Activated CD4-positive, CD25-positive, alpha-beta regulatory T cell treated with anti-CD3 and anti-CD28 coated beads, Interleukin-2, amount 50 U/mL, for 72 hours (primary cell): ENCODE measurements at regions not wholly inside any gene's neighbourhood (a gene's known extent, or its start where the extent isn't known, plus 50 kb on each side); places are given as distances from the start of the nearest gene placed in this dataset.
"Not testable (repeated sequence)": the region's sequence is repeated elsewhere in the genome, so short reads cannot be mapped to it uniquely, and the experiment has no call there.

Source experiments
- DNase-seq: peaks from one replicate; pipeline ENCODE4 v3.0.0; 2021

DNA sequence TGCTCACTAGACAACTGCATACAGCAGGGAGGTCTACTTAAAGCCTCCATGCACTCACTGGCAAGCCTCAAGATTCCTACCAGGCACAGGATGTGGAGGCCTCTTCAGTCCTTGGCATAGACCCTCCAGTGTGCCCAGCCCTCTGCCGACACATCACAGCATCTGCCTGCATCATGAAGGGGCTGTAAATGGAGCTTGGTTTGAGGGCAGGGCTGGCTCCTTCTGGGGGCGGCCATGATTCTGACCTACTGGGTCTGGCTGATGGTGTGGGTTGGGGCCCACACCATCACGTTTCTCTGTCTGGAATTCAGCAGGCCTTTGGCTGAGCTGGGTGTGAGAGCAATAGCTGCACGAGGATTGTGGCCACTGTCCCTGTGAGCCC lies 84.9 kb upstream of the SHB start:
- no peak for DNase-seq

DNA sequence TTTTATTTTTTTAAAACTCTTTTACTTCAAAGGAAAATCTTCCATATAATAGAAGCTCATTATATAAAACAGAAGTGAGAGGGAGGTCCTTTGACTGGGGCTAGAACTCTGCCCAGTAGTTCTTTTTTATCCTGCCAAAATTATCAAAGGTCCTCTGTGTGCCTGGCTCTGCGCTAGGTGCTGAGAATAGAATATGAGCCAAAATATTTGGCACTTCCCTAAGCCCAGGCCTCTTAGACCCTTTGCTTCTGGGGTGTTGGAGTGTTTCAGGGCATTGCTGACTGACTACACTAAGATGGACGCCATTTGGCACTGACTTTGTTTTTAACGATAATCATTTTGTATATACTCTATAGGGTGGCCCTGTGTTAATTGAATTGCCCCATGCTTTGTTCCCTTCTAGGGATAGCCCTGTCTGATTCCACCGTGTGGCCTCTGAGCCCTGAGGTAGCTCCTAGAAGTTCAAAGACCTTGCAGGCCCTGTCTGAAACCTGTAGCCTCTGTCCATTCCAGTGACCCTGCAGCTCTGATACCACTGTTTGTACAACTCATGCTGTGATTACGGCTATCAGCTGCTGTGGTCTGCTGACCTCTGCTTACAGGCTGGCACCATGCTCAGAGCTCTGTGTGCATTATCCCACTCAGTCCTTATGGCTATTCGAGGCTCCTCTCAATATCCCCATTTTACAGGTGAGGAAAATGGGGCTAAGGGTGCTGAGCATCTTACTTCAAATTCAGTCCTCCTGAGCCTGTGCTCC lies 84.3 kb upstream of the SHB start:
- no peak for DNase-seq

DNA sequence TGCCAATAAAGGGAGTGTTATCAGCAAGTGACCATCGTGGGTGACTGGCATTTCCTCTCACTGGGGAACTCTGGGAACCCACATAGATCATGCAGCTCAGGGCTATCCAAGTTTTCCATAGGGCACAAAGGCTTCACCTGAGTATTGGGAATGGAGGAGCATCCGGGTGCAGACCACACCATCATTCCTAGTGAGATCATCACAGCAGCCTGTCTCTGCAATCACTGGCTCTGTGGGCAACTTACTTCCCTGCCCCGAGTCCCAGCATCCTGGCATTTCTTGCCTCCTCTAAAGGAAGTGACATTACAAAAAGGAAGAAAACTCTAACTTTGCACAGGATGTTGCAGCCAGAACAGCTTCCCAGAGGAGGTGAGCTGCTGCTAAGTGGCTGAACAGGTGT lies 80.6 kb upstream of the SHB start:
- DNase-seq: no peak

DNA sequence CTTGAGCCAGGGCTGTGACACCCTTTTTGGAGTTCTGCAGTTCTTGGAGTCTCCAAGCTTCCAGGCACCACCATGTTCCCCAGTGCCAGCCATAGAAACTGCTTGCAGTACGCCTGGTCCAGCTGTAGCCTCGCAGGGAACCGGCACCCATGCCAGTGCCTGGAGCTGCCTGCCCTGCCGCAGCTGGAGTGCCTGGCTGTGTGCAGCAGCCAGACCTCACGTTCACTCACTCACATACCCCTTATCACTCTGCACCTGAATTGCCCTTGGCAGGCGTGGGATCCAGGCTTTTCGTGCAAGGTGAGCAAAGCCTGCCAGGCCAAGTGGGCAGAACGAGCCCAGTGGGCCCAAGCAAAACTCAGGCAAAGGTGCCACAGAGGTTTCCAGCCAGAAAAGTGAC lies 77.8 kb upstream of the SHB start:
- no peak for DNase-seq

DNA sequence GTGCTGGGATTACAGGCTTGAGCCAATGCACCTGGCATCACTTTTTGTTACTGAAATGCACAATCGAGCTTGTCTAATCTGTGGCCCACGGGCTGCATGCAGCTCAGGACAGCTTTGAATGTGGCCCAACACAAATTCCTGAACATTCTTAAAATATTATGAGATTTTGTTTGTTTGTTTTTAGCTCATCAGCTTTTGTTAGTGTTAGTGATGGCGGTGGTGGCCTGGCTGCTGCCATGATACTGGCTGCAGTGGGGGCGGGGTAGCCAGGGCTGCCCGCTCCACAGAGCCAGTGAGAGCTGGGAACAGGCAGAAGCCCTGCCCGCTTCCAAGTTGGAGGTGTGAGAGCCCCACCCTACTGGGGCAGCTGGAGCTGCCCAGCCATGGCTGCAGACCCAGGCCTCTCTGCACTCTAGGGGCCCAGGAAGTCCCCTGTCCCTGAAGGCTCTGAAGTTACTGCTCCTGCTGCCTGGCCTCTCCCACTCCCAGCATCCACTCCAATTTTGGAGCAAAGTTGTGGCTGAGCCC lies 76.6 kb upstream of the SHB start:
- DNase-seq: no peak

DNA sequence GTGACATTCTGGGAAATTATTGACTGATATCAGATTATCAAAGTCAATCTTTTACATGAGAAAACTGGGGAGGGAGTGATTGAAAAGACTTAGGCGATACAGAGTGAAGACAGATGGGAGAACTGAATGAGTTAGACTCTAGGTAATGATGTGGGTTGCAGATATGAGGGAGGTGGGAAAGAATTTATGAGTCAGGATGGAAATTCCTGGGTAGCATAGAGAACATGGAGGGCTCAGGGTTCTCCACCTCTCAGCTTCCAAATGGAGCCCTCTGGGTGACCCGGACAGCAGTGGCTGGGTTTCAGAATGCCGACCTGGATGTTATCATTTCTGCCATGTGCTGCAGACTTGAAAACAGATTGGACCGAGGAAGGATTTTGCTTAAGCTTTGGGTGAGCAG lies 75.4 kb upstream of the SHB start:
- DNase-seq: no peak

DNA sequence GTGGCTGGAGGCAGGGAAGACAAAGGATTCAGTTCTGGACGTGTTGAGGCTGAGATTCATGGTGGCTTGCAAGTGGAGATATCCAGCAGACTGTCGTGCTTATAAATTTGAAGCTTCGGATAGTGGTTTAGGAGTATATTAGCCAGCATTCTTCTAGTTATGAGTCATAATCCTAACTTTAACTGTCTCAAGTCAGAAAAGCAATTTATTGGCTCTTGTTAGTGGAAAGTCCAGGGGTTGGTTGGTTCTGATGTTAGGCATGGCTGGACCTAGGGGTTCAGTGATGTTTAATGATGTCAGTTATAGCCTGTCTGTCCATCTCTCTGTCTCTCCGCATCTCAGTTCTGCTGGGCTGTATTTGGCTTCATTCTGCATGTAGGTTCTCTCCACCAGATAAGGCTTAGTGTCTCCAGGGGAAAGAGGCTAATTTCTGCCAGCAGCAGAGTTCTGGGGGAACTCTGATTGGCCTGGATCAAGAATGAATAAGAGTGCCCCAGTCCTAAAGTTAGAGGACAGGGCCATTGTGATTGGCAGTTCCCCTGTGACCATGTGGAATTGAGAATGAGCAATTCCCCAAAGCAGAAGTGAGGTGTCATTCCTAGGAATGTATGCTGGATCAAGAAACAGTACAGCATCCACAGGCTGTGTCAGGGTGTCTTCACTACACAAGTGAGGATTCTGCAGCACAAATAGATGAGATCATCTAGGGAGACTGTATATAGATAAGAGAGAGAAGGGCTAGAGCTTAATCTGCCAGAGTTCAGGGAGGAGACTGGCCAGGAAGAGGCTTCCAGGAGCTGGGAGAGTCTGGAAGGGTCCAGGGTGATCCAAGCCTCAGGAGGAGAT lies 72.9 kb upstream of the SHB start:
- no peak for DNase-seq

DNA sequence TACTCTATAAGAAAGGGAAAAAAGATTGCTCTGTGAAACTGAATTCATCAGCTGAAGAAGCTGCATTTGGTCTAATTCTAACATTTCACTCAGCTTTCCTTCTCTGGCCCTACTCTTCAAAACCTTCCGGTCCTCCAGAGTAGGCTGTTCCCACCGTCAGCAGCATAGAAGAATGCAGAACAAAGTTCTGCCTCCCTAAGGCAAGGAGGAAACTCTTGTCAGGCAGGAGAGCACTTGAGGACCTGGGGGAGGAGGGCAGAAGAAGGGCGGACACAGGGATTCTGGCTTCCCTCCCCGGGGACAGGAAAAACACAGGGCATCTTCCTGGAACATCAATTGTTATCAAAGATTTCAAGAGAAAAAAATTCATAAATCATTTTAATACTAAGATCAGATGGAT lies 69.2 kb upstream of the SHB start:
- DNase-seq: no peak

DNA sequence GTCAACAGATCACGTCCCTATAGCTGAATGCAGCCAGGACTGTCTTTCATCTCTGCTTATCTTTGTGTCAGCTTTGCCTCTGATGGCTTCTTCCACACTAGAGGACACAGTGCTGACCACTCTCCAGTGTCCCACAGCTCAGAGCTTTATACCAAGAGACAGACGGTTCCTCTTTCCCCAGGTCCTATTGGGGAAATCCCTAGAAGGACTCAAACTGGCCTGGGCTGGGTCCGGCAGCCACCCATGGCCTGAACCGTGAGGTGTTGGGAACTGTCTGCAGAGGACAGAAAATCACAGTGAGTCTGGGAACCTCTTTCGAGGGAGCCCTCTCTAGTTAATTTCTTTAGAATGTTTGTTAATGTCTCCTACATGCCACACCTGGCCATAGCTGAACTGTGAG lies 68.3 kb upstream of the SHB start:
- DNase-seq: no peak

DNA sequence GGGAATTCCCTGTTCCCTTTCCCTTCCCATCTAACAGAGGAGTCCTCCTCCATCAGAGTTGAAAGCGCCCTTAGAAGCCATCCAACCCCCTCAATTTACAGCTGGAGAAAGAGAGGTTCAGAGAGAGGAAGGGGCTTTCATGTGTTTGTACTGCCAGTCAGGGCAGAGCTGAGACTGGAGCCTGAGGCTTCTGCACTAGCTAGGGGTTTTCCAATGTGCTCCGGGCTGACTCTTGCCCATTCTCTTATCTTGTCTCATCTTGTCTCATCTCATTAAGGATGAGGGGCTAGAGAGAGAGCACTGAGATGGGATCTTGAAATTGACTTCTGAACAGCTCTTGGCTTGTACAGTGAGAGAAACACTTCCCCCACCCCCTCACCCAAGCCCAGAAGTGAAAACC lies 67.4 kb upstream of the SHB start:
- DNase-seq: no peak

DNA sequence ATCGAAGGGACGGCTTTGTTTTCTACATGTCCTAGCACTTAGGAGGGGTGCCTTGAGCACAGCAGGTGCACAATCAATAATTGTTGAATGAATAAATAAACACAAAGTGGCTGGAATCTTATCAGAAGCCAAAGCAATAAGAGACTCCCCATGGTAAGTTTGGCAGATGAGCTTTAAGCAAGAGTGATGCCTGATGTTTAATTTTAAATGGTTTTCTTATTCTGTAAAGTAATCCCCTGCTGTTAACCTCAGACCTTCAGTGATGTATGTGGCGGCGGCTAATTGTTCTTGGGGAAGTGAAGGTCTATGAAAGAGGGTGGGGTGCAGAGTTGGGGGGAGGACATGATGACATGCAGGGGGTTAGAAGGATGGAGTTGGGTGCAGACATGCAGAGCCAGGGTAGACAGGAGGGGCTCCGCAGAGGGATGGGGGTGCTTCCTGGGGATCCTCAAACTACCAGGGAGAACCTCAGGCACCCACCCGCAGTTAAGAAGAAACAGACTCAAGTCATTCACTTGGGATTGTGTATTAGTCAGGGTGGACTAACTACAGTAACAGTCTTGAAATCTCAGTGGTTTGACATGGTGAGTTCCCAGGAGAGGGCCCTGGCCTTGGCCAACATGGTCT lies 65.7 kb upstream of the SHB start:
- DNase-seq: no peak

DNA sequence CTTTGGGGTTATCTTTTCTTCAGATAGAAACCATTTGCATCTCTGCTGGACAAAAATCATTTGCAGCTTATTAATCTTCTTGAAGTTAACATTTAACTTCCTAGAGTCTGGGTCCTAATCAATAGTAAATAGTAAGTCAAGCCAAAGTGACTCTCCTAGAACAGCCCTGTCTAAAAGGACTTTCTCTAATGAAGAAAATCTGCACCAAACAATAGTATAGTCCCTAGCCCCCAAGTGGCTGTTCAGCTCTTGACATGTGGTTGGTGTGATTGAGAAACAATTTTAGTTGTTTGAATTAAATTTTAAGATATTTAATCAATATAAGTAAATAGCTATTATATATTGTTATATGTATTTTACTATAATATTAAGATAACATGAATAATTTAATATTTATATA lies 64.6 kb upstream of the SHB start:
- no peak for DNase-seq

DNA sequence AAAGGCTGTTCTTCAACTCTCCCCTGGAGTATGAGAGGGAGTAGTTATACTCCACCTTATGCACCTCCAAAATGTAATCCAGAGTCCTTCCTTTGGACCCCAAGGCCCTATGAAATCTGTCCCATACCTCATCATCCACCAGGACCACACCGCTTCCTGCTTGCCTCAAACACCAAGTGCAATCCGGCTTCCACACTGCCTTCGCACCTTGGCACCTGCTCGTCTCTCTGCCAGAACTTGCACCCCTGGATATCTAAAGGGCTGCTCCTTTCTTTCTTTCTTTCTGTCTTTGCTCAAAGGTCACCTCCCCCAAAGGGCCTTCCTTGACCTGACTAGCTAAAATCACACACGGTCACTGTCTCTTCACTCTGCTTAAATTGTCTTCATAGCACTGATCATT lies 63.9 kb upstream of the SHB start:
- DNase-seq: no peak

DNA sequence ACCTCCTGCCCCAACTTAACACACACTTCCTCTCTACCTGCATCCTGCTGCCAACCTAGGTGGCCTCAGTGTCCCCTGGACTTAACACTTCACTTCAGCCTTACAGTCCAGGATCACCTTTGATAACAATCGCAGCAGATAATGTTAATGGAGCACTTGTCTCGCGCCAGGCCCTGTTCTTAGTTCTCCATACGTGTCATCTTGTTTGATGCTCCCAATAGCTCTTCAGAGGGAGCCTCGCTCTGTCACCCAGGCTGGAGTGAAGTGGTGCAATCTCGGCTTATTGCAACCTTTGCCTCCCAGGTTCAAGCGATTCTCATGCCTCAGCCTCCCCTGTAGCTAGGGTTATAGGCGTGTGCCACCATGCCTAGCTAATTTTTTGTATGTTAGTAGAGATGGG lies 62.7 kb upstream of the SHB start:
- no peak for DNase-seq

DNA sequence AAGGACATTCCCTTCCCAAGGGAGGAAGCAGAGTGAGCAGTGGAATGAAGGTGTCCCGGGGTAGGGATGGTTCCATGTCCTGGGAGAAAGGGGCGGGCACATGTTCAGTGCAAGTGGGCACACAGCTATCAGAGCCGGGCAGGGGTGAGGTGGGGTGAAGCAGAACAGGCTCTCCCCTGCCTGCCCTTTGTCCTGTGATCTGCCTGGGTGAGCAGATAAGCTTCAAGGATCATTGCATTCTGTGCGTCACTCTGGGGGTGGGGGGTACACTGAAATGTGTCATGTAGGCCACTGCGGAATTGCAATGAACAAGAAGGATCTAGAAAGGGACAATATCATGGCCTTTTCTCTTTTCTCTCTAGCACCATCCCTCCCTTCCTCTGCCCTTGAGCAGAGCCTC lies 61.7 kb upstream of the SHB start:
- no peak for DNase-seq

DNA sequence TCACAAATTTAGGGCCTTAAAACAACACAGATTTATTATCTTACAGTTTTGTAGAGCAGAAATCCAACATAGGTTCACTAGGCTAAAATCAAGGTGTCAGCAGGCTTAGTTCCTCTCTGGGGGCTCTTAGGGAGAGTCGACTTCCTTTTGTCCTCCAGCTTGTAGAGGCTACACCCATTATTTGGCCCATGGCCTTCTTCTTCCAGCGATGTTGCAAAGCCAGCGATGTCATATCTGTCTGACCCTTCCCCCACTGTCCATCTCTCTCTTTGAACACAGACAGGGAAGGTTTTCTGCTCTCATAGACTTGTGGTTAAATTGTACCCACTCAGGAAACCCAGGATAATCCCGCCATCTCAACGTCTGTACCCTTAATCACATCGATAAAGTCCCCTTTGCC lies 60.3 kb upstream of the SHB start:
- DNase-seq: no peak

DNA sequence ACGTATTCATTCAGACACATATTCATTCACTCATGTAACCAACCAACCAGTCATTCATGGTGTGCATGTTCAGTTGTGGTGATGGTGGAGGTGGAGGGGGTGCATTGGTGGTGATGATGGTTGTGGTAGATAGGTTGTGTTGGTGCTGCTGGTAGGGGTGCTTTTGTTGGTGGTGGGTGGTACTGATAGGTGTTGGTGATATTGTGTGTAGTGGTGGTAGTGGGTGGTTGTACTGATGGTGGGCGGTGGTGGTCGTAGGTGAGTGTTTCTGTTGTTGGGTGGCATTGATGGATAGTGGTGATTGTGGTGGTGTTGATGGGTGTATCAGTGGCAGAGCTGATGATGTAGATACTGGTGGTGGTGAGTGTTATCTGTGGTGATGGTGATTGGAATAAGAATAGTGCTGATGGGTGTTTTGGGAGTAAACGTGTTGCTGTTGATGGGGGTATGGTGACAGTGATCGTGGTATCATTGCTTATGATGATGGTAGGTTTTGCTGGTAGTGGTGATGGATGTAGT lies 59.8 kb upstream of the SHB start:
- no peak for DNase-seq

DNA sequence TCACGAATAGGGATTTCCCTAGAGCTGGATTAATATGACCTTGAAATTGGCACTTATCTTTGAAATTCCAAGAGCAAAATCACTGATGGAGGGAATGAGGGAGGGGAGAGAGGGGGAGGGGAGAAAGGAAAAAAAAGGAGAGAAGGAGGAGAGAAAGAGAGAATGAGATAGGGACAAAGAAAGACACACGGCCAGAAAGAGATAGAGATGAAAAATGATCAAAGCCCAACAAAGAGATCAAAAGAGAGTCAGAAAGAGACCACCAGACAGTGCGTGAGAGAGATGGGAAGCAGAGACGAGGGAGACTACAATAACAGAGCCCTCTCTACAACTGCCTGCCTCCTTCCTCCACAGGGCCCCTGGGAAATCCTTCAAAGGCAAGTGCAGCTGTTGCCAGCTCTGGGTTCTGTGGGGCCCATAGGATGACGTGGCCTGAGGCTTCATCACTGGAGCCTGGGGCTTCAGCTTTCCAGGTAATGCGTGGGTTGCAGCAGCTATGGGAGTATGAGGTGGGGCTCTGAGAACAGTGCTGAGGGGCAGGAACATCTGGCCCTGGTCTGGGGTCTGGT lies 58.3 kb upstream of the SHB start:
- no peak for DNase-seq

DNA sequence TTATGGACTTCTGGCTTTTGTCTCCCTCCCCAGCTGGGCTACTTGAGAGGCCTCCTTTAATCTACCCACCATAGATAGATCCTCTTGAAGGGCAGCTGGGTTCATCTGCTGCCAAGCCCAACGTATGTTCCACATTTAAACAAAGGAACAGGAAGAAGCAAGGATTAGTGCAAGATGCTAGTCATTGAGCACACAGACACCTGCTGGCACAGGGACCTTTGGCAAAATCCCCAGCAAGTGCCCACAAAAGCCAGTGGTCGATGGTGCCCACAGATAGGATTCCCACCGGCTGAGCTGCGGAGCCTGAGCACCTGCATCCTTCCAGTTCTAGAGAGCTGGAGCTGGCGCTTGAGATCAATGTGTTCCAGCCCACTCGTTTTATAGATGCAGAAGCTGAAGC lies 57.7 kb upstream of the SHB start:
- no peak for DNase-seq

DNA sequence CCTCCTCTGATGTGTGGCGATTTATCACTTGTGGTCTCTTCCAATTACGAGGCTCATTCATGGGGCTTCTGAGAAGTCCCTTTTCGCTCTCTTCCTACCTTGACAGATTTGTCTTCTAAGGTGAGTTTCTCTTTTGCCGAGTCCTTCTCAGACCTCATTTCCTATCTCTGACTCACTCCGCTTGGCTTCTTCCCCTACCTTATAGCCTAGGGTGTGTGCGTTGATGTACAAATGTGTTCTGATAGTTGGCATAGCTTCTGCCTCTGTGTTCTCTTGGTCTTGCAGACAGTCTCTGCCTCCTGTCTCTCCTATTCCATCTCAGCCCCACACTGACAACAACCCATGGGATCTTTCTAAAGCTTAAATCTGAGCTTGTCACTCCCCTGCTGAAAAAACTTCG lies 56.9 kb upstream of the SHB start:
- DNase-seq: no peak

DNA sequence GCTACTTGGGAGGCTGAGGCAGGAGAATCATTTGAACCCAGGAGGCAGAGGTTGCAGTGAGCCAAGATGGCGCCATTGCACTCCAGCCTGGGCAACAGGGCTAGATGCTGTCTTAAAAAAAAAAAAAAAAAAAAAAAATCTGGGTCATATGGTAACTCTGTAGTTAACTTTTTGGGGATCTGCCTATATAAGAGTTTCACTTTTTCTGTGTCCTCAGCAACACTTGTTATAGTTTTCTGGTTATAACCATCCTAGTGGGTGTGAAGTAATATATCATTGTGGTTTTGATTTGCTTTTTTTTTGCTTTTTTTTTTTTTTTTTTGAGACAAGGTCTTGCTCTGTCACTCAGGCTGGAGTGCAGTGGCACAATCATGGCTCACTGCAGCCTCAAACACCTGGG lies 54.3 kb upstream of the SHB start:
- DNase-seq: not testable (repeated sequence)

DNA sequence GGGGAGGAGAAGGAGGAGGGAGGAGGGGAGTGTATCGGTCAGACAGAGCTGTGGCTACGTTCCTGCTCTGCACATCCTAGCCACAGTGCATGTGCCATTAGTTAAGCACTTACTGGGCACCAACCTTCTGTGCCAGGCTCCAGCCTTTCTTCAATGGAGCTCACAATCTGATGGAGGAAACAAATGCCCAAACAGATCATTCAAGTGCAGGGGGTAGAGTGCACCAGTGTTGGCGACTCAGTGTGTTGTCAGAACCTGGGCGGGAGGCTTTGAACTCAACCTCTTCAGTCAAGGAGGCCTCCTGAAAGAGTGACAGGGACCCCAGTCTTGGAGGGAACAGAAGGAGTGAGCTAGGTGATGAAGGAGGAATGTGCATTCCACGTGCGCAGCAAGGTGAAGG lies 51.9 kb upstream of the SHB start:
- no peak for DNase-seq

DNA sequence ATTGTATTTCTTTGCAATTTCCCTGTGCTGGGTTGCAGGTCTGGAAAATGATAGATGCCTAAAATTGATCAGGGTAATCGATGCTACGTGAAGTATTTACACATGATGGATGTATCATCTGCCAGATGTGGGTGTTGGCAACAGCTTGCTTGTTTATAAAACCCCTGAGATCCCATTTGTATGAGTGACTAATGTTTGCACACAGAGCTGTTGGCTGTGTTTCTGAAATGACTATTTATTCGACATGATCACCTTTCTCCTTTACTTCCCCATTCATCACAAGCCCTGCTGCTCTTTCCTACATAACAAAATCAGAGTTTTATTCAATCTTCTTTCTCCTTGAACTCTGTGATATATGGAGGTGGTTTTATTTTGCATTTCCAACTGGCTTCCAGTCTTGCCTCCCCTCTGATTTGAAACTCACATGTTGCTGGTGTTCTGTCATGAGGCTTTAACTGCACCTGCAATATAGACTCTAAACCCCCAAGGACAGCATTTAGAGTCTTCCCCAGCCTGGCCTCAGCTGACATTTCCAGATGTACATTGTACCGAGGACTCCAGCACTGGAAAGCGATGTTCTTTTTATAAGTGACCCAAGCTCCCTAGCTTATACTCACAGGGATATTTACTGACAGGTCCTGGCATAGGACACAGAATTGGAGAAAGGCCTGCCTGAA lies 50.7 kb upstream of the SHB start:
- DNase-seq: no peak
